OCI-LY3 (cell line): ENCODE measurements at regions not wholly inside any gene's neighbourhood (a gene's known extent, or its start where the extent isn't known, plus 50 kb on each side); places are given as distances from the start of the nearest gene placed in this dataset.

ENCODE experiments used
- H2AFZ ChIP-seq: fragments of 200-600, 300-600 bp; shearing (Covaris generic); 2 replicates; pipeline ENCODE4 v1.6.0; 2014; ENCODE audit warnings: antibody characterized with exemption, low read depth, low read length
- H3K27ac ChIP-seq: fragments of 200-600, 300-600 bp; sonication (generic); 2 replicates; pipeline ENCODE4 v1.5.1; 2014; ENCODE audit warnings: mild to moderate bottlenecking, low read length, moderate library complexity, mixed read lengths
- H3K27me3 ChIP-seq: fragments of 200-600, 300-600 bp; sonication (generic); 2 replicates; pipeline ENCODE4 v1.6.1; 2014; ENCODE audit warnings: low read depth, low read length, mixed read lengths
- H3K36me3 ChIP-seq: fragments of 200-600, 300-600 bp; sonication (generic); replicated peaks from 2 replicates; pipeline ENCODE3; 2014; ENCODE audit warnings: low read depth, low read length, mixed read lengths
- H3K4me1 ChIP-seq: fragments of 300-600, 200-600 bp; sonication (generic); 2 replicates; pipeline ENCODE4 v1.6.1; 2014; ENCODE audit warnings: low read length, mixed read lengths
- H3K4me2 ChIP-seq: fragments of 200-600, 300-600 bp; sonication (generic); 2 replicates; pipeline ENCODE4 v1.6.1; 2014; ENCODE audit warnings: low read length, mixed read lengths
- H3K4me3 ChIP-seq: fragments of 300-600, 200-600 bp; sonication (generic); 2 replicates; pipeline ENCODE4 v1.5.1; 2014; ENCODE audit warnings: antibody characterized with exemption, mild to moderate bottlenecking, low read length, moderate library complexity
- H3K79me2 ChIP-seq: fragments of 300-600, 200-600 bp; shearing (Covaris generic); 2 replicates; pipeline ENCODE4 v1.6.1; 2014; ENCODE audit warnings: mild to moderate bottlenecking, low read length, mixed read lengths
- H3K9ac ChIP-seq: fragments of 300-600, 200-600 bp; shearing (Covaris generic); 2 replicates; pipeline ENCODE4 v1.6.0; 2014; ENCODE audit warnings: mild to moderate bottlenecking, low read length, moderate library complexity
- H3K9me3 ChIP-seq: fragments of 200-600, 300-600 bp; shearing (Covaris generic); 2 replicates; pipeline ENCODE4 v1.6.1; 2014; ENCODE audit warnings: low read length, mixed read lengths; ENCODE audit not compliant: insufficient read depth
- H4K20me1 ChIP-seq: fragments of 200-600, 300-600 bp; sonication (generic); 2 replicates; pipeline ENCODE4 v1.6.1; 2016; ENCODE audit warnings: low read length, mixed read lengths; ENCODE audit not compliant: insufficient read depth
- CTCF ChIP-seq: fragments of 200-600, 300-600 bp; sonication (generic); IDR thresholded peaks from 2 replicates; pipeline ENCODE4 v1.5.1; 2014; ENCODE audit warnings: antibody characterized with exemption, low read length, low read depth
- EZH2phosphoT487 ChIP-seq: fragments of 200-600 bp; shearing (Covaris generic); IDR thresholded peaks from 2 replicates; pipeline ENCODE4 v1.6.1; 2018; ENCODE audit warnings: antibody characterized with exemption, mixed run types, low read depth

GRCh38 chr4:170325599-170325998 lies 235.8 kb upstream of the AADAT start:
- Histone ChIP-seq H3K27ac (no peak overlapping the region), H3K4me3 (no peak overlapping the region), H3K9ac (no peak overlapping the region), H3K9me3 (peaks cover 22% of the 10 kb centered on the region; the same call in 1 of the 2 replicates), H2AFZ (no peak overlapping the region), H3K4me2 (no peak overlapping the region), H3K4me1 (no peaks in the 10 kb centered on the region), H3K36me3 (peaks cover 3% of the 10 kb centered on the region), H4K20me1 (no peaks in the 10 kb centered on the region), H3K79me2 (no peaks in the 10 kb centered on the region), H3K27me3 (no peaks in the 10 kb centered on the region)
- no peak for TF ChIP-seq EZH2phosphoT487
- no peak for TF ChIP-seq CTCF

- H3K9ac ChIP-seq: no peak overlapping the region
- peaks cover 3% of the 10 kb centered on the region for H3K36me3 ChIP-seq
- H3K27ac ChIP-seq: no peak overlapping the region
- H3K4me1 ChIP-seq: no peaks in the 10 kb centered on the region
- no peaks in the 10 kb centered on the region for H4K20me1 ChIP-seq
- TF ChIP-seq CTCF (no peak), EZH2phosphoT487 (no peak)
- H2AFZ ChIP-seq: no peak overlapping the region
- H3K4me3 ChIP-seq: no peak overlapping the region
- H3K9me3 ChIP-seq: peaks cover 17% of the 10 kb centered on the region; the same call in 1 of the 2 replicates
- H3K27me3 ChIP-seq: no peaks in the 10 kb centered on the region
- no peaks in the 10 kb centered on the region for H3K79me2 ChIP-seq
- H3K4me2 ChIP-seq: no peak overlapping the region
Observed at GRCh38 chr4:170323623-170324022, 233.9 kb upstream of the AADAT start.

GRCh38 chr4:170307182-170307581 lies 217.4 kb upstream of the AADAT start:
- no peak overlapping the region for H3K4me2 ChIP-seq
- no peaks in the 10 kb centered on the region for H4K20me1 ChIP-seq
- no peaks in the 10 kb centered on the region for H3K4me1 ChIP-seq
- H2AFZ ChIP-seq: no peak overlapping the region
- no peak overlapping the region for H3K4me3 ChIP-seq
- TF ChIP-seq CTCF (peak; percentile 39), EZH2phosphoT487 (no peak)
- H3K9ac ChIP-seq: no peak overlapping the region
- no peaks in the 10 kb centered on the region for H3K36me3 ChIP-seq
- no peaks in the 10 kb centered on the region for H3K9me3 ChIP-seq
- no peak overlapping the region for H3K27ac ChIP-seq
- no peaks in the 10 kb centered on the region for H3K27me3 ChIP-seq
- H3K79me2 ChIP-seq: no peaks in the 10 kb centered on the region

- TF ChIP-seq CTCF: no peak
- TF ChIP-seq EZH2phosphoT487: no peak
- Histone ChIP-seq H3K27ac (no peak overlapping the region), H3K4me3 (no peak overlapping the region)
Observed at GRCh38 chr4:170306208-170306607, 216.5 kb upstream of the AADAT start.

More at GRCh38 chr4:170306208-170306607, 216.5 kb upstream of the AADAT start:
- no peaks in the 10 kb centered on the region for H3K79me2 ChIP-seq
- H3K36me3 ChIP-seq: no peaks in the 10 kb centered on the region
- H3K9ac ChIP-seq: no peak overlapping the region
- H3K9me3 ChIP-seq: no peaks in the 10 kb centered on the region
- no peak overlapping the region for H2AFZ ChIP-seq
- H3K4me1 ChIP-seq: no peaks in the 10 kb centered on the region
- H4K20me1 ChIP-seq: no peaks in the 10 kb centered on the region
- no peak overlapping the region for H3K4me2 ChIP-seq
- no peaks in the 10 kb centered on the region for H3K27me3 ChIP-seq
